NCI-H1694 (cell line): ENCODE measurements at regions not wholly inside any gene's neighbourhood (a gene's known extent, or its start where the extent isn't known, plus 50 kb on each side); places are given as distances from the start of the nearest gene placed in this dataset.

Experiments used
- DNase-seq: peaks from one replicate; lab custom pipeline; 2025; lab: John Stamatoyannopoulos, UW

- no peak for DNase-seq
Observed at GRCh38 chr5:21694567-21694966, 1158.6 kb downstream of the CDH12 start.

GRCh38 chr5:21693591-21693990 lies 1159.6 kb downstream of the CDH12 start:
- no peak for DNase-seq

- DNase-seq: no peak
Observed at GRCh38 chr5:21689587-21689986, 1163.6 kb downstream of the CDH12 start.

GRCh38 chr5:21688655-21689054 lies 1164.5 kb downstream of the CDH12 start:
- no peak for DNase-seq

GRCh38 chr5:21687621-21688020 lies 1165.5 kb downstream of the CDH12 start:
- DNase-seq: no peak

GRCh38 chr5:21686706-21687105 lies 1166.4 kb downstream of the CDH12 start:
- no peak for DNase-seq

- no peak for DNase-seq
Observed at GRCh38 chr5:21685522-21685921, 1167.6 kb downstream of the CDH12 start.

- DNase-seq: no peak
Observed at GRCh38 chr5:21684992-21685391, 1168.2 kb downstream of the CDH12 start.

GRCh38 chr5:21681911-21682310 lies 1171.2 kb downstream of the CDH12 start:
- no peak for DNase-seq

- DNase-seq: no peak
Observed at GRCh38 chr5:21680641-21681040, 1172.5 kb downstream of the CDH12 start.

GRCh38 chr5:21680196-21680595 lies 1172.9 kb downstream of the CDH12 start:
- no peak for DNase-seq

- DNase-seq: no peak
Observed at GRCh38 chr5:21678526-21678925, 1174.6 kb downstream of the CDH12 start.

GRCh38 chr5:21672911-21673310 lies 1180.2 kb downstream of the CDH12 start:
- no peak for DNase-seq

GRCh38 chr5:21672360-21672759 lies 1180.8 kb downstream of the CDH12 start:
- DNase-seq: no peak

- DNase-seq: no peak
Observed at GRCh38 chr5:21665524-21665923, 1187.6 kb downstream of the CDH12 start.

- DNase-seq: no peak
Observed at GRCh38 chr5:21663082-21663481, 1190.1 kb downstream of the CDH12 start.

GRCh38 chr5:21661184-21661583 lies 1192.0 kb downstream of the CDH12 start:
- DNase-seq: no peak

- no peak for DNase-seq
Observed at GRCh38 chr5:21654556-21654955, 1198.6 kb downstream of the CDH12 start.

- DNase-seq: no peak
Observed at GRCh38 chr5:21649969-21650368, 1203.2 kb downstream of the CDH12 start.

- no peak for DNase-seq
Observed at GRCh38 chr5:21646469-21646868, 1206.7 kb downstream of the CDH12 start.

- no peak for DNase-seq
Observed at GRCh38 chr5:21644032-21644431, 1209.1 kb downstream of the CDH12 start.

- DNase-seq: no peak
Observed at GRCh38 chr5:21642312-21642711, 1210.8 kb downstream of the CDH12 start.

GRCh38 chr5:21623831-21624230 lies 1229.3 kb downstream of the CDH12 start:
- no peak for DNase-seq

- no peak for DNase-seq
Observed at GRCh38 chr5:21615195-21615765, 1237.9 kb downstream of the CDH12 start.
